ENCODE measurements at regions not wholly inside any gene's neighbourhood (a gene's known extent, or its start where the extent isn't known, plus 50 kb on each side); places are given as distances from the start of the nearest gene placed in this dataset.

DNA sequence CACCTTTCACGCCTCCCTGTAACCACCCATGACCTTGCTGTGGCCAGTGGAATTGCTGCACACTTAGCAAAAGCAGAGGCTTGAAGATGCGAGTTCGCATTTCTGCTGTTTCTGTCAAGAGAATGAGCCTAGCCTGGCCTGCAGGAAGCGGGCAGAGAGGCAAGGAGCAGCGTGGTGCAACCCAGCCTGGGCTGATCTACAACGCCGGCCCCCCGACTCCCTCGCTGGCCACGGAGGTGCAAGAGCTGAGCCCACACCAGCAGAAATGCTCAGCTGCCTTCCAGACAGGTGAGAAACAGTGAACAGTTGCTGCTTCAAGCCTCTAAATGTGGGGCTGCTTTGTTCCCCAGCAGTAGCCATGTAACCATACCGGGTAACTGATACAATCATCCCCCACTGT lies 116.4 kb downstream of the NCOR2 start:
- H4K20me1 ChIP-seq (ENCODE audit: insufficient read depth, low read length): peaks cover 69% of the 10 kb centered on the region
- H3K4me3 ChIP-seq (ENCODE audit: low read length): no peak overlapping the region
- H3K27ac ChIP-seq (ENCODE audit: low read length): no peak overlapping the region
- peaks cover 27% of the 10 kb centered on the region for H3K36me3 ChIP-seq (replicated peaks; ENCODE audit: low read depth, low read length)
- no peak overlapping the region for H2AFZ ChIP-seq (ENCODE audit: low read depth, low read length)
- H3K27me3 ChIP-seq (ENCODE audit: low read depth, low read length): no peaks in the 10 kb centered on the region
- no peak overlapping the region for H3K4me2 ChIP-seq (ENCODE audit: low read length)
- H3K9ac ChIP-seq (ENCODE audit: low read length): no peak overlapping the region
- no peaks in the 10 kb centered on the region for H3K9me3 ChIP-seq (ENCODE audit: insufficient read depth, low read length)
- peaks cover 40% of the 10 kb centered on the region for H3K4me1 ChIP-seq (ENCODE audit: low read length)
- H3K79me2 ChIP-seq (ENCODE audit: low read length): peaks cover 67% of the 10 kb centered on the region
- no peak for TF ChIP-seq EZH2phosphoT487 (IDR thresholded peaks at IDR 0.05; ENCODE audit: low read depth)
- TF ChIP-seq, protein P1, sequence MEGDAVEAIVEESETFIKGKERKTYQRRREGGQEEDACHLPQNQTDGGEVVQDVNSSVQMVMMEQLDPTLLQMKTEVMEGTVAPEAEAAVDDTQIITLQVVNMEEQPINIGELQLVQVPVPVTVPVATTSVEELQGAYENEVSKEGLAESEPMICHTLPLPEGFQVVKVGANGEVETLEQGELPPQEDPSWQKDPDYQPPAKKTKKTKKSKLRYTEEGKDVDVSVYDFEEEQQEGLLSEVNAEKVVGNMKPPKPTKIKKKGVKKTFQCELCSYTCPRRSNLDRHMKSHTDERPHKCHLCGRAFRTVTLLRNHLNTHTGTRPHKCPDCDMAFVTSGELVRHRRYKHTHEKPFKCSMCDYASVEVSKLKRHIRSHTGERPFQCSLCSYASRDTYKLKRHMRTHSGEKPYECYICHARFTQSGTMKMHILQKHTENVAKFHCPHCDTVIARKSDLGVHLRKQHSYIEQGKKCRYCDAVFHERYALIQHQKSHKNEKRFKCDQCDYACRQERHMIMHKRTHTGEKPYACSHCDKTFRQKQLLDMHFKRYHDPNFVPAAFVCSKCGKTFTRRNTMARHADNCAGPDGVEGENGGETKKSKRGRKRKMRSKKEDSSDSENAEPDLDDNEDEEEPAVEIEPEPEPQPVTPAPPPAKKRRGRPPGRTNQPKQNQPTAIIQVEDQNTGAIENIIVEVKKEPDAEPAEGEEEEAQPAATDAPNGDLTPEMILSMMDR (IDR thresholded peaks at IDR 0.05; ENCODE audit: low read depth, low read length): no peak

DNA sequence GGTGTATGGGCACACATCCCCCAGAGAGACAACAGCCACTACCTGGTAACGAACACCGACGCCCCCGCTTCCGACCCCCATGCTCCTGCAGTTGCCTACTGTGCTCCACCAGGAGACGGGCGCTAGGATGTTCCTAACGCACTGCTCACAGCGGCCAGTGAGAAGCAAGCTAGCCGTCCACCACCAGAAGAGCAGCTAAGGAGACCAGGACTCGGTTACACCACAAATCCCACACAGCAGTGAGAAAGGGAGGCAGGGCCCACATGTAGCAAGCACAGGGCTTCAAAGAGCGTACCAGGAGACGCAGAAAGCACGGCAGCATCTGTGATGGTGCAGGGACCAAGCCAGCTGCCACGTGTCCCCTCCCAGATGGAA lies 117.0 kb downstream of the NCOR2 start:
- Histone ChIP-seq H3K79me2 (ENCODE audit: low read length) (peaks cover 60% of the 10 kb centered on the region), H3K27ac (ENCODE audit: low read length) (no peak overlapping the region), H3K4me1 (ENCODE audit: low read length) (peaks cover 34% of the 10 kb centered on the region), H3K36me3 (replicated peaks; ENCODE audit: low read depth, low read length) (peaks cover 29% of the 10 kb centered on the region), H2AFZ (ENCODE audit: low read depth, low read length) (no peak overlapping the region), H3K4me3 (ENCODE audit: low read length) (no peak overlapping the region), H3K9ac (ENCODE audit: low read length) (no peak overlapping the region), H3K27me3 (ENCODE audit: low read depth, low read length) (no peaks in the 10 kb centered on the region), H3K4me2 (ENCODE audit: low read length) (no peak overlapping the region), H4K20me1 (ENCODE audit: insufficient read depth, low read length) (peaks cover 75% of the 10 kb centered on the region), H3K9me3 (ENCODE audit: insufficient read depth, low read length) (no peaks in the 10 kb centered on the region)
- no peak for TF ChIP-seq EZH2phosphoT487 (IDR thresholded peaks at IDR 0.05; ENCODE audit: low read depth)

DNA sequence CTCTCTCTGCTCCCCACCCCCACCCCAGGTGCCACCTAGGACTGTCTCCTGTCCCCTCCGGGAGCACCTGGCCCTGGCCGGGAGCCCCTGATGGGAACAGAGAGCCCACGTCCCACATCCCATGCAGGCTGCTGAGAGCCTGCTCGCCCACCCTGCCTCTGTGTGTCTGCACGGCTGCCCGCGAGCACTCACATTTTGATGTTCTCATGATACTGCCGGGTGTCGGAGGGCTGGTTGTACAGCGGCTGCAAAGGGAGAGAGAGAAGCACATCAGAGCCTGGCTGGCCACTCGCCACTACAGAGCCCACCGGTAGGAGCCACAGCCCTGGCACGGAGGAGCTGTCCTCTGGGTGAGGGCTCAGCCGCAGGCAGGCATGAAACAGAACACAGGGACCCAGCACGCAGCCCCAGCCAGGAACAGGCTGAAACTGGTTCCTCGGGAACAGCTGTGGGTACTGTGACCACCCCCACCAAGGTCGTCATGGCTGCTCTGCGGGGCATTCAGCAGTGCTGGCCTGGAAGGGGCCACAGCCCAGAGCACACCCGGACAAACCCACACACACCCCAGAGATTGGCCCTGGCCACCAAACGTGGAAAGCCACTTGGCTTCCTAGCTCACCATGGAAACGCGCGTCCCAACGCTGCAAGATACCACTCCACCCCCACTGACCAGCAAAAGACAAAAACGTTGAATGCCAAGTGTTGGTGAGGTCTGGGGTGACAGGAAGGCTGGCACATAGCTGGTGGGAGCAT lies 117.6 kb downstream of the NCOR2 start:
- Histone ChIP-seq H3K9ac (ENCODE audit: low read length) (no peak overlapping the region), H3K4me3 (ENCODE audit: low read length) (no peak overlapping the region), H2AFZ (ENCODE audit: low read depth, low read length) (no peak overlapping the region), H3K4me2 (ENCODE audit: low read length) (no peak overlapping the region), H3K79me2 (ENCODE audit: low read length) (peaks cover 56% of the 10 kb centered on the region), H4K20me1 (ENCODE audit: insufficient read depth, low read length) (peaks cover 80% of the 10 kb centered on the region), H3K27ac (ENCODE audit: low read length) (no peak overlapping the region), H3K9me3 (ENCODE audit: insufficient read depth, low read length) (no peaks in the 10 kb centered on the region), H3K27me3 (ENCODE audit: low read depth, low read length) (no peaks in the 10 kb centered on the region), H3K36me3 (replicated peaks; ENCODE audit: low read depth, low read length) (peaks cover 25% of the 10 kb centered on the region), H3K4me1 (ENCODE audit: low read length) (peaks cover 28% of the 10 kb centered on the region)
- TF ChIP-seq, protein P1 (IDR thresholded peaks at IDR 0.05; ENCODE audit: low read depth, low read length): no peak
- TF ChIP-seq EZH2phosphoT487 (IDR thresholded peaks at IDR 0.05; ENCODE audit: low read depth): no peak

DNA sequence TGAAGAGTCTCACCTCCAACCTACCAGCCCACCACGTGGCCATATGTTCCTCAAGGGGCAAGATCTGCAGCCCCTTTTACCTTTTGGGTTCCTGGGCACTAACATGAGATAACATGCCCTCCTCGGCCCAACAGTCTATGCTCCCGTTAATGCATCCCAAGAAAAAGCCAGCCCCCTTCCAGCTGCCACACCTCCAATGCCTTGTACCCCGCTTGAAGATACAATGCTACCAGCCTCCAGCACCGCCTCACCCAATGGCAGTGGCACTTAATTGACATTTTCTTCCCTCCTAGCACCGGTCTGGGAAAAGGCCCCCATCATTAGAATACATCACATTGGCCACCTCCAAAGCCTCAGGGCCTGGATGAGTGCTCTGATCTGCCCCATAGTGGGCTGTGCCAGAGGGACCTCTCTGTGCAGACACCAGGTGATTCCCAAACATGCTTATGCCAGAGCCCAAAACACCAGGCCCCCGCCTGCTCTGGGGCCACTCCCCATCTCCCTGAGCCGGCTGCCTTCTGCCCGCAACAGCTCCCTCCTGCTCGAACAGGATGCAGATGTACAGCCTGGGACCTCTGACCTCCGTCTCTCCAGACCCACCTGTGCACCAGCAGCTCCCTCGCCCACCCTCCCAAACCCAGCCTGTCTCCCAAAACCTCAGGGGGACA lies 118.3 kb downstream of the NCOR2 start:
- peaks cover 49% of the 10 kb centered on the region for H3K79me2 ChIP-seq (ENCODE audit: low read length)
- H3K36me3 ChIP-seq (replicated peaks; ENCODE audit: low read depth, low read length): peaks cover 19% of the 10 kb centered on the region
- H2AFZ ChIP-seq (ENCODE audit: low read depth, low read length): no peak overlapping the region
- H4K20me1 ChIP-seq (ENCODE audit: insufficient read depth, low read length): peaks cover 81% of the 10 kb centered on the region
- H3K4me2 ChIP-seq (ENCODE audit: low read length): no peak overlapping the region
- H3K4me1 ChIP-seq (ENCODE audit: low read length): peaks cover 21% of the 10 kb centered on the region
- no peaks in the 10 kb centered on the region for H3K27me3 ChIP-seq (ENCODE audit: low read depth, low read length)
- no peak overlapping the region for H3K9ac ChIP-seq (ENCODE audit: low read length)
- H3K4me3 ChIP-seq (ENCODE audit: low read length): no peak overlapping the region
- no peaks in the 10 kb centered on the region for H3K9me3 ChIP-seq (ENCODE audit: insufficient read depth, low read length)
- no peak overlapping the region for H3K27ac ChIP-seq (ENCODE audit: low read length)
- TF ChIP-seq EZH2phosphoT487 (IDR thresholded peaks at IDR 0.05; ENCODE audit: low read depth): no peak
- TF ChIP-seq, protein P1 (IDR thresholded peaks at IDR 0.05; ENCODE audit: low read depth, low read length): no peak

All from OCI-LY3 (cell line).